OCI-LY1 (cell line): ENCODE measurements at regions not wholly inside any gene's neighbourhood (a gene's known extent, or its start where the extent isn't known, plus 50 kb on each side); places are given as distances from the start of the nearest gene placed in this dataset.

Source experiments
- H2AFZ ChIP-seq: fragments of 200-600 bp; sonication (generic), shearing (Covaris generic); 2 replicates; pipeline ENCODE4 v1.6.0; 2014; ENCODE audit warnings: antibody characterized with exemption, mild to moderate bottlenecking, low read length
- H3F3A ChIP-seq: fragments of 200-600 bp; sonication (generic), shearing (Covaris generic); 2 replicates; pipeline ENCODE4 v1.6.0; 2014; ENCODE audit warnings: mild to moderate bottlenecking, antibody characterized with exemption, low read length, moderate library complexity; ENCODE audit not compliant: insufficient read depth
- H3K27ac ChIP-seq: fragments of 200-600 bp; sonication (generic); 2 replicates; pipeline ENCODE4 v1.5.1; 2014; ENCODE audit warnings: low read length, mixed run types, mild to moderate bottlenecking, low read depth; ENCODE audit not compliant: poor library complexity, severe bottlenecking
- H3K27me3 ChIP-seq: fragments of 200-600 bp; sonication (generic); 2 replicates; pipeline ENCODE4 v1.6.0; 2014; ENCODE audit warnings: antibody characterized with exemption, mild to moderate bottlenecking, low read length, moderate library complexity; ENCODE audit not compliant: insufficient read depth
- H3K36me3 ChIP-seq: fragments of 200-600 bp; sonication (generic); 2 replicates; pipeline ENCODE4 v1.6.1; 2014; ENCODE audit warnings: mild to moderate bottlenecking, antibody characterized with exemption, low read length, moderate library complexity, mixed read lengths; ENCODE audit not compliant: insufficient read depth
- H3K4me1 ChIP-seq: fragments of 200-600 bp; sonication (generic); 2 replicates; pipeline ENCODE4 v1.5.1; 2014; ENCODE audit warnings: mild to moderate bottlenecking, low read length, moderate library complexity; ENCODE audit not compliant: insufficient read depth, severe bottlenecking
- H3K4me2 ChIP-seq: fragments of 200-600 bp; sonication (generic), shearing (Covaris generic); 2 replicates; pipeline ENCODE4 v1.6.1; 2014; ENCODE audit warnings: low read length
- H3K4me3 ChIP-seq: fragments of 200-600 bp; sonication (generic); 2 replicates; pipeline ENCODE4 v1.5.1; 2014; ENCODE audit warnings: low read length, low read depth, mild to moderate bottlenecking, mixed read lengths; ENCODE audit not compliant: poor library complexity, severe bottlenecking
- H3K79me2 ChIP-seq: fragments of 200-600 bp; shearing (Covaris generic); 2 replicates; pipeline ENCODE4 v1.6.1; 2016; ENCODE audit warnings: mixed run types, low read length, mixed read lengths; ENCODE audit not compliant: insufficient read depth
- H3K9ac ChIP-seq: fragments of 200-600 bp; sonication (generic), shearing (Covaris generic); 2 replicates; pipeline ENCODE4 v1.6.1; 2014; ENCODE audit warnings: mild to moderate bottlenecking, low read length, mixed read lengths
- H3K9me2 ChIP-seq: fragments of 200-600 bp; sonication (generic), shearing (Covaris generic); 2 replicates; pipeline ENCODE4 v1.6.1; 2014; ENCODE audit warnings: low read depth, mild to moderate bottlenecking, low read length, mixed read lengths
- H3K9me3 ChIP-seq: fragments of 200-600 bp; shearing (Covaris generic); 2 replicates; pipeline ENCODE4 v1.6.1; 2014; ENCODE audit warnings: low read length, mixed read lengths
- H4K20me1 ChIP-seq: fragments of 200-600 bp; sonication (generic), shearing (Covaris generic); 2 replicates; pipeline ENCODE4 v1.6.0; 2016; ENCODE audit warnings: mild to moderate bottlenecking, low read length; ENCODE audit not compliant: insufficient read depth
- CTCF ChIP-seq: fragments of 200-600 bp; sonication (generic), shearing (Covaris generic); IDR thresholded peaks from 2 replicates; pipeline ENCODE4 v1.5.1; 2017; ENCODE audit warnings: mild to moderate bottlenecking, antibody characterized with exemption, low read length, moderate library complexity, mixed read lengths
- EZH2 ChIP-seq: fragments of 200-600 bp; sonication (generic), shearing (Covaris generic); IDR thresholded peaks from 2 replicates; pipeline ENCODE4 v1.8.0; 2017; ENCODE audit warnings: borderline replicate concordance, mixed run types, mild to moderate bottlenecking, antibody characterized with exemption, low read length, moderate library complexity, mixed read lengths

GRCh38 chr11:122215244-122215992 is 99.4 kb upstream of the BLID start:
- H3K27ac ChIP-seq = no peak overlapping the region
- no peak overlapping the region for H3K4me2 ChIP-seq

GRCh38 chr11:122214567-122214966 is 98.6 kb upstream of the BLID start:
- no peak for TF ChIP-seq EZH2
- no peak for TF ChIP-seq CTCF
- no peak overlapping the region for H3K9ac ChIP-seq

More at GRCh38 chr11:122215244-122215992, 99.4 kb upstream of the BLID start:
- Histone ChIP-seq H3K36me3 (no peaks in the 10 kb centered on the region), H3K9me2 (no peaks in the 10 kb centered on the region), H3K4me3 (no peak overlapping the region), H3K27me3 (no peaks in the 10 kb centered on the region), H3F3A (no peaks in the 10 kb centered on the region), H4K20me1 (no peaks in the 10 kb centered on the region), H3K9me3 (no peaks in the 10 kb centered on the region), H3K4me1 (no peaks in the 10 kb centered on the region), H3K79me2 (no peaks in the 10 kb centered on the region), H3K9ac (no peak overlapping the region), H2AFZ (no peak overlapping the region)
- TF ChIP-seq CTCF (peak; percentile 72), EZH2 (no peak)

GRCh38 chr11:122214080-122214479 is 98.1 kb upstream of the BLID start:
- H3K36me3 ChIP-seq = no peaks in the 10 kb centered on the region
- no peak overlapping the region for H3K4me2 ChIP-seq
- H3K9me3 ChIP-seq = no peaks in the 10 kb centered on the region
- no peak overlapping the region for H3K9ac ChIP-seq
- H3K27me3 ChIP-seq = no peaks in the 10 kb centered on the region
- no peak overlapping the region for H2AFZ ChIP-seq
- H3K9me2 ChIP-seq = no peaks in the 10 kb centered on the region
- H3K4me3 ChIP-seq = no peak overlapping the region
- no peak overlapping the region for H3K27ac ChIP-seq
- H3K4me1 ChIP-seq = no peaks in the 10 kb centered on the region
- H3K79me2 ChIP-seq = no peaks in the 10 kb centered on the region
- TF ChIP-seq CTCF (no peak), EZH2 (no peak)
- H4K20me1 ChIP-seq = no peaks in the 10 kb centered on the region
- no peaks in the 10 kb centered on the region for H3F3A ChIP-seq

More at GRCh38 chr11:122214567-122214966, 98.6 kb upstream of the BLID start:
- no peaks in the 10 kb centered on the region for H3K9me2 ChIP-seq
- H4K20me1 ChIP-seq = no peaks in the 10 kb centered on the region
- no peak overlapping the region for H3K4me3 ChIP-seq
- no peaks in the 10 kb centered on the region for H3K79me2 ChIP-seq
- H2AFZ ChIP-seq = no peak overlapping the region
- no peaks in the 10 kb centered on the region for H3K27me3 ChIP-seq
- H3F3A ChIP-seq = no peaks in the 10 kb centered on the region
- no peaks in the 10 kb centered on the region for H3K9me3 ChIP-seq
- H3K4me2 ChIP-seq = no peak overlapping the region
- no peaks in the 10 kb centered on the region for H3K36me3 ChIP-seq
- no peaks in the 10 kb centered on the region for H3K4me1 ChIP-seq
- H3K27ac ChIP-seq = no peak overlapping the region
